ENCODE measurements at regions not wholly inside any gene's neighbourhood (a gene's known extent, or its start where the extent isn't known, plus 50 kb on each side); places are given as distances from the start of the nearest gene placed in this dataset.

DNA sequence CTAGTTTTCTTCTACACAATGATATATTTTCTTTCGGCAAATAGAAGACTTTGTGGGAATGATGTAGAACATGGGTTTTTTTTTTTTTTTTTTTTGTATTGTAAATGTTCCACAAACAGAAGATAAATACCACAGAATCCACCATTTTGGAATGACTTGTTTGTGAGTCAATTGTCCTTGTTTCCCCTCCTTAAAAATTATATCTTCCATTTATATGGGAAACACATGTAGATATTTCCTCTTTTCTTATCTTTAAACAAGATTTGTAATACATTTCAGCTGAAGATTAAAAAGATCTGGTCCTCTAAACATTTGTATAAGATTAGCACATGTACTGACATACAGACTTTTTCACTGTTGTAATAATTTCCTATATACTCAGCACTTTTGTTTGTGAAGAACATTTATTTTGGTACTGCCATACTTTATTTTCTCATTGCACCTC, 304.6 kb downstream of the SPRY1 start:
- no peak for TF ChIP-seq TAF1 (IDR thresholded peaks at IDR 0.05; ENCODE audit: borderline replicate concordance, low read depth, low read length)
- no peak for TF ChIP-seq POLR2A (IDR thresholded peaks at IDR 0.05; ENCODE audit: low read depth, low read length)
- TF ChIP-seq POLR2AphosphoS5 (IDR thresholded peaks at IDR 0.05; ENCODE audit: low read depth, low read length) = no peak
- FAIRE-seq (no peak), DNase-seq (ENCODE audit: insufficient read length) (no peak)

DNA sequence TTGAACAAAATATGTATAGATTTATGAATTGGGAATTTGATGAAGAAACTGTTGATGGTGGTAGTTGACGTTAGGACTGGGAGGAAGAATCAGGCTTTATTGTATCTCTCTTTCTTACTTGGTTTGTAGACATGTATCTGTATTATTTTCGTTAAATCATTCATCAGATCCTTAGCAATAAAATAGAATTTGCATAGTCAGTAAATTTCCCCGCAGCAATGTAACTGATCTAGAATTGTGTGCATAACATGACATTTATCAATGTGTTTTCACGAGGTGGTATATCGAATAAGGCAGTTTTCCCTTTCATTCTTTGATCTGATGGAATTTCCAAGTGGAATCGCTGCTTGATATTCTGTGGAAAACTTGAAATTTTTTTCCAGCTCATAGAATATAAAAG, 308.8 kb downstream of the SPRY1 start:
- no peak for TF ChIP-seq TAF1 (IDR thresholded peaks at IDR 0.05; ENCODE audit: borderline replicate concordance, low read depth, low read length)
- TF ChIP-seq POLR2A (IDR thresholded peaks at IDR 0.05; ENCODE audit: low read depth, low read length) = no peak
- TF ChIP-seq POLR2AphosphoS5 (IDR thresholded peaks at IDR 0.05; ENCODE audit: low read depth, low read length) = no peak
- no peak for DNase-seq (ENCODE audit: insufficient read length)
- no peak for FAIRE-seq

DNA sequence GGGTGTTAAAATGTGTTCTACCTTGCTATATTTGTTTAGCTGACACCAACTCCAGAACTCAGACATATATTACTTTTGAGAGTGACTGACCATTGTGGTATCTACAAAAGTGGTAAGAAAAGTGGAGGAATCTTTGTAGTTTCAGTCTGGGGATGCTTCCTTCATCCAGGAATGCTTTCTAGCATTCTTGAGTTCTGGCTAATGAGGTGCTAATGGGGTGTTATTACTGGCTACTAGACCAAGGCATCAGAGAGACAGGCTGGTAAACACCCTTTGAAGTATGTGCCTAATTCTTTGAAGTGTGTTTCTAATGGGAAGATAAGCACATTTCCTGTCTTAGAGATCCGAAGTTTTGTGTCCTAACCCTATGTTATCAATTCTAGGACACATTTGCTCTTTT, 310.4 kb downstream of the SPRY1 start:
- TF ChIP-seq POLR2AphosphoS5 (IDR thresholded peaks at IDR 0.05; ENCODE audit: low read depth, low read length) (no peak), POLR2A (IDR thresholded peaks at IDR 0.05; ENCODE audit: low read depth, low read length) (no peak), TAF1 (IDR thresholded peaks at IDR 0.05; ENCODE audit: borderline replicate concordance, low read depth, low read length) (no peak)
- DNase-seq (ENCODE audit: insufficient read length) = no peak
- no peak for FAIRE-seq

DNA sequence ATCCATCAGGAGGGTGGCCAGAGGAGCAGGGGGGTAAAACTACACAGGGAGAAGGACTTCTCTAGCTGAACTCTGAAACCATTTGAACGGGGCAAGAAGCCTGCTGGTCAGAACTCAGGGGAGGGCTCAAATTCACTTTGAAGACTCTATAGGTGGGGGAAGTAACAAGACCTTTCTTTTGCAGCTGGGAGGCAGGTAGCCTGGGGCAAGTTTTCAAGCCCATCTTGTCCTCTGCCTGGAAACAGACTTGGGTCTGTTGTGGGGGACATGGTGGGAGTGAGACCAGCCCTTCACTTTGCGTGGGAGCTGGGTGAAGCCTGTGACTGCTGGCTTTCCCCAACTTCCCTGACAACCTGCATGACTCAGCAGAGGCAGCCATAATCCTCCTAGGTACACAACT, 312.3 kb downstream of the SPRY1 start:
- no peak for FAIRE-seq
- DNase-seq (ENCODE audit: insufficient read length) = no peak
- no peak for TF ChIP-seq POLR2AphosphoS5 (IDR thresholded peaks at IDR 0.05; ENCODE audit: low read depth, low read length)
- no peak for TF ChIP-seq POLR2A (IDR thresholded peaks at IDR 0.05; ENCODE audit: low read depth, low read length)
- TF ChIP-seq TAF1 (IDR thresholded peaks at IDR 0.05; ENCODE audit: borderline replicate concordance, low read depth, low read length) = no peak

DNA sequence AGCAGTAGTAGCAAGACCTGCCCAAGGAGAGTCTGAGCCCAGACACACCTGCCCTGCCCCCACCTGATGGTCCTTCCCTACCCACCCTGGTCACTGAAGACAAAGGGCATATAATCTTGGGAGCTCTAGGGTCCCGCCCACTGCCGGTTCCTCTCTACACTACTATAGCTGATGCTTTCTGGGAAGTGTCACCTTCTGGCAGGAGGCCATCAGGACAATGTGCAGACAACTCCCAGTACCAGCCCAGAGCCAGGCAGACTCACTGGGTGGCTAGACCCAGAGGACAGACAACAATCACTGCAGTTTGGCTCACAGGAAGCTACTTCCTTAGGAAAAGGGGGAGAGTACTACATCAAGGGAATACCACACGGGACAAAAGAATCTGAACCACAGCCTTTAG, 312.7 kb downstream of the SPRY1 start:
- TF ChIP-seq POLR2A (IDR thresholded peaks at IDR 0.05; ENCODE audit: low read depth, low read length) (no peak), TAF1 (IDR thresholded peaks at IDR 0.05; ENCODE audit: borderline replicate concordance, low read depth, low read length) (no peak), POLR2AphosphoS5 (IDR thresholded peaks at IDR 0.05; ENCODE audit: low read depth, low read length) (no peak)
- DNase-seq (ENCODE audit: insufficient read length) (no peak), FAIRE-seq (no peak)

DNA sequence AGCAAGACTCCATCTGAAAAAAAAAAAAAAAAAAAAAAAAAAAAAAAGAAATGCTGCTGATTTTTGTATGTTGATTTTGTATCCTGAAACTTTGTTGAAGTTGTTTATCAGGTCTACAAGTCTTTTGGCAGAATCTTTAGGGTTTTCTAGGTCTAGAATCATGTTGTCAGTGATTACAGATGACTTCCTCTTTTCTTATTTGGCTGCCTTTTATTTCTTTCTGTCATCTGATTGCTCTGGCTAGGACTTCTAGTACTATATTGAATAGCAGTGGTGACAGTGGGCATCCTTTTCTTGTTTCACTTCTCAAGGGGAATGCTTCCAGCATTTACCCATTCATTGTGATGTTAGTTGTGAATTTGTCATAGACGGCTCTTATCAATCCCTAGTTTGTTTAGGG, 334.4 kb downstream of the SPRY1 start:
- TF ChIP-seq POLR2AphosphoS5 (IDR thresholded peaks at IDR 0.05; ENCODE audit: low read depth, low read length) (no peak), POLR2A (IDR thresholded peaks at IDR 0.05; ENCODE audit: low read depth, low read length) (no peak), TAF1 (IDR thresholded peaks at IDR 0.05; ENCODE audit: borderline replicate concordance, low read depth, low read length) (no peak)
- no peak for DNase-seq (ENCODE audit: insufficient read length)
- no peak for FAIRE-seq

DNA sequence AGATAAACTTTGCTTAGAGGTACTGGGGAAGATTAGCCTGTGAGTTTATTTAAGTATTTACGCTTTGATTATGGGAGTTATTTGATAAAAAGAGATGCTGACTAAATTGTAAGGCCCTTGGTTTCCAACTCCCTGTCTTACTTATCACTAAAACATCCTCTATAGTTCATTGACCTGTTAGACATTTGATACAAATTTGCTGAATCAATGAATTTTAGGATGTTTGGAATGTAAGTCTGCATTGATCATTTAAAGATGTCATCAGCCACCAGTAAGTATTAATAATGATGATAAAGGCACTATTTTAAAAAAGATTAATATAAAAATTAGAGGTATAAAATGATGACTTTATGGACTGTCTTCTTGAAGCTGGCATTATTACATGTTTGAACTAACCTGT, 340.6 kb downstream of the SPRY1 start:
- no peak for FAIRE-seq
- TF ChIP-seq TAF1 (IDR thresholded peaks at IDR 0.05; ENCODE audit: borderline replicate concordance, low read depth, low read length) (no peak), POLR2A (IDR thresholded peaks at IDR 0.05; ENCODE audit: low read depth, low read length) (no peak), POLR2AphosphoS5 (IDR thresholded peaks at IDR 0.05; ENCODE audit: low read depth, low read length) (no peak)
- DNase-seq (ENCODE audit: insufficient read length) = no peak

DNA sequence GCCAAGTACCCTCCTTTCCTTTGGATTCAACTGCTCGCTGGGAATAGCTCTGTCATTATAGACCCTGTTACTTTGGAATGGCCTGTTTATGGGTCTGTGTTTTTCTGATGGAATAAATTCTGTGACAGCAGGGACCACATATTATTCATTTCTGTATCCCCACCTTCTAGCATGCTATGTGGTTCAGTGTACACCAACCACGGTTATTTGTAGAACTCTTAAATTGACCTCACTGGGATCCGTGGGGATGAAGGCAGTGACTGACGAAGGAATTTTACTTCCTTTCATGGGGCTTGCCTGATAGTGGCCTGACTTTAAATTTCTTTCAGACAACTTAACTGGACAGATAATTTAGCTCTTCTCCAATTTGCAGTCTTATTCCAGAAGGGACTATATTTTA, 343.2 kb downstream of the SPRY1 start:
- FAIRE-seq (no peak), DNase-seq (ENCODE audit: insufficient read length) (no peak)
- TF ChIP-seq POLR2A (IDR thresholded peaks at IDR 0.05; ENCODE audit: low read depth, low read length) = no peak
- TF ChIP-seq POLR2AphosphoS5 (IDR thresholded peaks at IDR 0.05; ENCODE audit: low read depth, low read length) = no peak
- TF ChIP-seq TAF1 (IDR thresholded peaks at IDR 0.05; ENCODE audit: borderline replicate concordance, low read depth, low read length) = no peak

DNA sequence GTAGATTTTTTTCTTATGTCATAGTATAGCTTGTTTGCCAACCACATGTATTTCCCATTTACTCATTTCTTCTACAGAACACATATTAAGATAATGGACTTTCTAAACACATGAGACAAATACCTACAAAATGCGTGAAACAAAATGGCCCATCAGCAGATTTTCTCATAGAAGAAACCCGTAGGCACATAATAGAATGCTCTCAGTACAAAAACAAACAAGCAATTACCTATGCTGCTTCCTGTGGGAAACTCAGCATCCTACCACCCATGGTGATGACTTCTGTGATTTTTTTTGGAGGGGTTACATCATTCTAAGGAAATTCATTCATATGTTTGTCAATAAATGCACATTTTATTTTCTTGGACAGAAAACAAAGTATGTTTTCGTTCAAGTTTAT, 343.6 kb downstream of the SPRY1 start:
- no peak for DNase-seq (ENCODE audit: insufficient read length)
- FAIRE-seq = no peak
- TF ChIP-seq POLR2A (IDR thresholded peaks at IDR 0.05; ENCODE audit: low read depth, low read length) = no peak
- no peak for TF ChIP-seq TAF1 (IDR thresholded peaks at IDR 0.05; ENCODE audit: borderline replicate concordance, low read depth, low read length)
- TF ChIP-seq POLR2AphosphoS5 (IDR thresholded peaks at IDR 0.05; ENCODE audit: low read depth, low read length) = no peak

DNA sequence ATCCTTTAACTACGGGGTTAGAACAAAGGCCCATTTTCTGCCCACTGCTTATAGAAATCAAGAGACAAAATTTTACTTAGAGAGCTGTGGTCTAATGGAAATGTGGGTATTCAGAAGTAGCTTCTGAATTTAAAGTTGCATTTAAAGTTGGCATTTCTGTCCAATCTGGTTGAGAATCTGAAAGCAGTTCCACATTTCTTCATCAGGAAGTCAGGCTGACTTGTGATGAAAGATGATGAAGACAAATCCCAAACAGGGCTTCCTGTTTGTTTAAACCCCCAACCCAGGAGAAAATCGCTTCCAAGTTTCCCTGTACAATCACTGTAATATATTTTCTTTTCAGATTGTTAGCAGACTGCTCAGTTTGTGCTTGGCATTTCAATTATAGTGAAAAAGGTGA, 345.3 kb downstream of the SPRY1 start:
- TF ChIP-seq POLR2A (IDR thresholded peaks at IDR 0.05; ENCODE audit: low read depth, low read length) = no peak
- no peak for TF ChIP-seq POLR2AphosphoS5 (IDR thresholded peaks at IDR 0.05; ENCODE audit: low read depth, low read length)
- TF ChIP-seq TAF1 (IDR thresholded peaks at IDR 0.05; ENCODE audit: borderline replicate concordance, low read depth, low read length) = no peak
- no peak for DNase-seq (ENCODE audit: insufficient read length)
- no peak for FAIRE-seq

DNA sequence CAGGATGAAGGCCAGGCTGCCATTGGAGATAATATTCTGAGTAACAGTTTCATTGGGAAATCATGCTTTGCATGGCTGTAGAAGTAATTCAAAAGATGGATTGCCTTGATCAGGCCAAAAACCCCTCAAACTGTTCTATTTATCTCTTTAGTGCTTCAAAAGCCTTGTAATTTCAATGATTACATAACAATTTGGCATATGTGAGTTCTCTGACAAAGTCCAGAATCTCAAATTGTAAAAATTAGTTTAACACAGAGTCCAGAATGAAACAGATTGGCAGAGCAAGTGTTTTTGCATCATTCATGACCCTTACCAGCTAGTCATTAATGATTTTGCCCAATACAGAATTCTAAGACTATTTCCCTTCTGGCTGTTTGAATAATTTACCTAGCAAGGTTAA, 347.3 kb downstream of the SPRY1 start:
- DNase-seq (ENCODE audit: insufficient read length) (no peak), FAIRE-seq (no peak)
- no peak for TF ChIP-seq POLR2A (IDR thresholded peaks at IDR 0.05; ENCODE audit: low read depth, low read length)
- TF ChIP-seq POLR2AphosphoS5 (IDR thresholded peaks at IDR 0.05; ENCODE audit: low read depth, low read length) = no peak
- no peak for TF ChIP-seq TAF1 (IDR thresholded peaks at IDR 0.05; ENCODE audit: borderline replicate concordance, low read depth, low read length)

DNA sequence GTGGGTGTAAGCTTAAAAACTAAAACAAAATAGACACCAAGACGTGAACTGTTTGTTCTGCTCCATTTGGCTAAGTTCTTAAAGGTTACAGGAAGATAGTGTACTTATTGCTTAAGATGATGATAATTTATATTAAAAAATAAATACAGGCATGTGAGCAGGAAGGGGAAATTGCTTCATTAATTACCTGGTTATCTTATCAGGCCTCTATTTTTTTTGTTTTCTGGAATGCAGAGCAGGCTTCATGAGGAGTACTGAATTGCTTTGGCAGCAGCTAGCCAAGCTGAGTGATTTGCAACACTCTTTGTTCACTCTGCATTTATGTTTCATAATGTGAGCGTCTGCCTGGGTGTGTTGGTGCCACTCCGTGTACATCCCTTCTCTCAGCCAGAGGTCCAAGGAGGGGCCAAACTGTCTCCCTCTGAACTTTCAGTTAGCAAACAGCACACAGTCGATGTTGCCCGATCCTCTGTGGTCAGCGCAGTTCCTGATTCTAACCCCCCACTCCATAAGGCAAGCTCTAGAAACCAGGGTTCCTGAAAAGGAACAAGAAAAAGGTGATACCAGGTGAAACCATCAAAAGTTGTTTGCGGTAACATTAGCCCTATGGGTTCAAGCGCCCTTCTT, 348.2 kb downstream of the SPRY1 start:
- TF ChIP-seq POLR2A (IDR thresholded peaks at IDR 0.05; ENCODE audit: low read depth, low read length) (no peak), TAF1 (IDR thresholded peaks at IDR 0.05; ENCODE audit: borderline replicate concordance, low read depth, low read length) (no peak), POLR2AphosphoS5 (IDR thresholded peaks at IDR 0.05; ENCODE audit: low read depth, low read length) (no peak)
- FAIRE-seq = no peak
- DNase-seq (ENCODE audit: insufficient read length) = no peak

Data from GM12892 (cell line).